ENCODE measurements at regions not wholly inside any gene's neighbourhood (a gene's known extent, or its start where the extent isn't known, plus 50 kb on each side); places are given as distances from the start of the nearest gene placed in this dataset.

DNA sequence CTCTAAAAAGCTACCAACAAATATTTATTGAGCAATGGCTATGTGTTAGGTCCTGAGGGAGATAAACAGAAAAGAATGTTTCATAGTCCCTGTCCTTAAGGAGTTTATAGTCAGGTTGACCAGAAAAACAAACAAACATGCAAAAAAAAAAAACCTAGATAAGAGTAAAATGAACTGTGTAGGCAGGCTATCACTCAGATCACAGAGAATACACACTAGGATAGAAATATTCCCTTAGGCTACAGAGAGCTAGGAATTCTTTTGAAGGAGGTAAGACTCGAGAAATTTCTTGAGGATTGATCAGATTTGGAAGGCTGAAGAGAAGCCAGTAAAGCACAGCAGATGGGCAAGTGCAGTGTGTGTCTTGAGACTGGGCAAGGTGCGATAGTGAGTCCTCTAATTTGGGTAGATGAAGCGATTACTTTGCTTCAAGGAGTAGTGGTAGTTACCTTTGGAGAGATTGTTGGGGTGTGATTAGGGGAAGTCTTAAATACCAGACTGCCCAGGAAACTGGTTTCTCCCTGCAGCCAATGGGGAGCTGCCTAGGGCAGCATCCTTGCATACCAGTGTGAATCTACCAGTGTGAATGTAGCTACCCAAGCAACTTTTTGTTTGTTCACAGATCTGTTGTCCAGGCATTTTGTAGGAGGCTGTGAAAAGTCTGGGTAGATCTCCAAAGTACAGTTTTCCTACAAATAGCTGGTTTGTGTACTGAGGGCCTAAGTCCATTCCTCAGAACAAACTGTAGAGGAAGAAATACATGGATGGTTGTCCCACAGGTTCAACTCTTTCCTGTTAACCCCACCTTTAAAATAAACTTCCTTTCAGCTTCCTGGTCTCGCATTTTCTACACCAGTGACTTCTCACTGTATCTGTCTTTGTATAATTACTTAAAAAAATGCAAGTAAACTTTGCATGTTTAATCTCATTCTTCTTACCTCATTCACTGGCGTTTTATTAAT lies 314.1 kb downstream of the KLF5 start:
- Histone ChIP-seq H3K27me3 (ENCODE audit: control insufficient read depth, insufficient read depth, low read length) (no peaks in the 10 kb centered on the region), H3K4me3 (ENCODE audit: low read depth in 2 of 2, low read length in 2 of 2) (no peak overlapping the region), H3K36me3 (ENCODE audit: control insufficient read depth, insufficient read depth, low read length) (no peaks in the 10 kb centered on the region), H3K27ac (ENCODE audit: low read length) (no peak overlapping the region), H3K9me3 (ENCODE audit: control insufficient read depth, insufficient read depth, low read depth, low read length) (no peaks in the 10 kb centered on the region), H3K4me1 (ENCODE audit: control insufficient read depth, insufficient read depth, low read length) (no peaks in the 10 kb centered on the region)
- intact Hi-C loops (cut with micrococcal nuclease; ENCODE audit: unreplicated experiment) (no loop called here), in situ Hi-C loops (cut with HindIII; ENCODE audit: low pct_unique_long_range_greater_than_20kb, low sequenced_read_pairs) (no loop called here)
- POLR2A ChIA-PET: interaction anchor here (0.6 kb wide), 1 partner anchor 1419 kb away, joined by 4 read pairs; no protein-coding TSS in a partner anchor
- ATAC-seq: no peak
- no TSS peak for BruUV-seq (replicated peaks)
- no peak for TF ChIP-seq SIN3A (IDR thresholded peaks at IDR 0.05; ENCODE audit: borderline replicate concordance, insufficient read depth, low read depth, low read length)
- TF ChIP-seq, protein P1, sequence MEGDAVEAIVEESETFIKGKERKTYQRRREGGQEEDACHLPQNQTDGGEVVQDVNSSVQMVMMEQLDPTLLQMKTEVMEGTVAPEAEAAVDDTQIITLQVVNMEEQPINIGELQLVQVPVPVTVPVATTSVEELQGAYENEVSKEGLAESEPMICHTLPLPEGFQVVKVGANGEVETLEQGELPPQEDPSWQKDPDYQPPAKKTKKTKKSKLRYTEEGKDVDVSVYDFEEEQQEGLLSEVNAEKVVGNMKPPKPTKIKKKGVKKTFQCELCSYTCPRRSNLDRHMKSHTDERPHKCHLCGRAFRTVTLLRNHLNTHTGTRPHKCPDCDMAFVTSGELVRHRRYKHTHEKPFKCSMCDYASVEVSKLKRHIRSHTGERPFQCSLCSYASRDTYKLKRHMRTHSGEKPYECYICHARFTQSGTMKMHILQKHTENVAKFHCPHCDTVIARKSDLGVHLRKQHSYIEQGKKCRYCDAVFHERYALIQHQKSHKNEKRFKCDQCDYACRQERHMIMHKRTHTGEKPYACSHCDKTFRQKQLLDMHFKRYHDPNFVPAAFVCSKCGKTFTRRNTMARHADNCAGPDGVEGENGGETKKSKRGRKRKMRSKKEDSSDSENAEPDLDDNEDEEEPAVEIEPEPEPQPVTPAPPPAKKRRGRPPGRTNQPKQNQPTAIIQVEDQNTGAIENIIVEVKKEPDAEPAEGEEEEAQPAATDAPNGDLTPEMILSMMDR (IDR thresholded peaks at IDR 0.05): no peak
- TF ChIP-seq, protein P2, sequence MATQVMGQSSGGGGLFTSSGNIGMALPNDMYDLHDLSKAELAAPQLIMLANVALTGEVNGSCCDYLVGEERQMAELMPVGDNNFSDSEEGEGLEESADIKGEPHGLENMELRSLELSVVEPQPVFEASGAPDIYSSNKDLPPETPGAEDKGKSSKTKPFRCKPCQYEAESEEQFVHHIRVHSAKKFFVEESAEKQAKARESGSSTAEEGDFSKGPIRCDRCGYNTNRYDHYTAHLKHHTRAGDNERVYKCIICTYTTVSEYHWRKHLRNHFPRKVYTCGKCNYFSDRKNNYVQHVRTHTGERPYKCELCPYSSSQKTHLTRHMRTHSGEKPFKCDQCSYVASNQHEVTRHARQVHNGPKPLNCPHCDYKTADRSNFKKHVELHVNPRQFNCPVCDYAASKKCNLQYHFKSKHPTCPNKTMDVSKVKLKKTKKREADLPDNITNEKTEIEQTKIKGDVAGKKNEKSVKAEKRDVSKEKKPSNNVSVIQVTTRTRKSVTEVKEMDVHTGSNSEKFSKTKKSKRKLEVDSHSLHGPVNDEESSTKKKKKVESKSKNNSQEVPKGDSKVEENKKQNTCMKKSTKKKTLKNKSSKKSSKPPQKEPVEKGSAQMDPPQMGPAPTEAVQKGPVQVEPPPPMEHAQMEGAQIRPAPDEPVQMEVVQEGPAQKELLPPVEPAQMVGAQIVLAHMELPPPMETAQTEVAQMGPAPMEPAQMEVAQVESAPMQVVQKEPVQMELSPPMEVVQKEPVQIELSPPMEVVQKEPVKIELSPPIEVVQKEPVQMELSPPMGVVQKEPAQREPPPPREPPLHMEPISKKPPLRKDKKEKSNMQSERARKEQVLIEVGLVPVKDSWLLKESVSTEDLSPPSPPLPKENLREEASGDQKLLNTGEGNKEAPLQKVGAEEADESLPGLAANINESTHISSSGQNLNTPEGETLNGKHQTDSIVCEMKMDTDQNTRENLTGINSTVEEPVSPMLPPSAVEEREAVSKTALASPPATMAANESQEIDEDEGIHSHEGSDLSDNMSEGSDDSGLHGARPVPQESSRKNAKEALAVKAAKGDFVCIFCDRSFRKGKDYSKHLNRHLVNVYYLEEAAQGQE (IDR thresholded peaks at IDR 0.05; ENCODE audit: insufficient read depth in 1 of 2, low read depth in 2 of 2, low read length in 1 of 2): no peak
- TF ChIP-seq TCF7L2 (IDR thresholded peaks at IDR 0.05; ENCODE audit: low read depth, low read length): no peak
- no peak for TF ChIP-seq POLR2AphosphoS5 (IDR thresholded peaks at IDR 0.05; ENCODE audit: low read depth, low read length)
- no peak for DNase-seq (ENCODE audit: low read depth, low spot score)
- CTCF ChIA-PET: no interaction called here

DNA sequence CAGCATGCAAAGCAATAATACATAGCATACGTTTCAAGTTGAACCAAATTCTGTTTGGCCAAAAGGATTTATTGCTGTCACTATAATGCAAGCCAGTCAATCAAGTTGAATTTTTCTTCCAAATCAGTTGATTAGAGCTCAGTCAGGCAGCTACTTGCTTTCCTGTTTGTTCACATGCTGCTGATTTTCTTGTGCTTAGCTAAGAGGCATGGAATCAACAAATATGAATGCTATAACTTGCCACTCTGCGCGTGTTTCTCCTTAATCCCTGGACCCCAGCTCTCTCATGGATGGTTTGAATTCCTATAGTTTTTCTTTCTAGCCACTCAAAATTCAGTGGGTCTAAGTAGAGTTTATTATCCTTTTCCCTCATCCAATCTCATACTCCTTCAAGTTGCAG lies 311.3 kb downstream of the KLF5 start:
- in situ Hi-C loops (cut with HindIII; ENCODE audit: low pct_unique_long_range_greater_than_20kb, low sequenced_read_pairs): no loop called here
- H3K4me3 ChIP-seq (ENCODE audit: low read depth in 2 of 2, low read length in 2 of 2): no peak overlapping the region

More for the DNA sequence above, 311.3 kb downstream of the KLF5 start:
- H3K9me3 ChIP-seq (ENCODE audit: control insufficient read depth, insufficient read depth, low read depth, low read length): no peaks in the 10 kb centered on the region
- ChIA-PET CTCF (no interaction called here), POLR2A (no interaction called here)
- ATAC-seq (no peak), DNase-seq (ENCODE audit: low read depth, low spot score) (no peak)
- TF ChIP-seq SIN3A (IDR thresholded peaks at IDR 0.05; ENCODE audit: borderline replicate concordance, insufficient read depth, low read depth, low read length) (no peak), POLR2AphosphoS5 (IDR thresholded peaks at IDR 0.05; ENCODE audit: low read depth, low read length) (no peak), TCF7L2 (IDR thresholded peaks at IDR 0.05; ENCODE audit: low read depth, low read length) (no peak)
- TF ChIP-seq, protein P2 (IDR thresholded peaks at IDR 0.05; ENCODE audit: insufficient read depth in 1 of 2, low read depth in 2 of 2, low read length in 1 of 2): no peak
- TF ChIP-seq, protein P1 (IDR thresholded peaks at IDR 0.05): no peak
- BruUV-seq (replicated peaks): no TSS peak
- H3K36me3 ChIP-seq (ENCODE audit: control insufficient read depth, insufficient read depth, low read length): no peaks in the 10 kb centered on the region
- H3K27me3 ChIP-seq (ENCODE audit: control insufficient read depth, insufficient read depth, low read length): no peaks in the 10 kb centered on the region
- no peaks in the 10 kb centered on the region for H3K4me1 ChIP-seq (ENCODE audit: control insufficient read depth, insufficient read depth, low read length)
- H3K27ac ChIP-seq (ENCODE audit: low read length): no peak overlapping the region
- intact Hi-C loops (cut with micrococcal nuclease; ENCODE audit: unreplicated experiment): no loop called here
